ENCODE measurements at regions not wholly inside any gene's neighbourhood (a gene's known extent, or its start where the extent isn't known, plus 50 kb on each side); places are given as distances from the start of the nearest gene placed in this dataset.

GRCh38 chr18:57202881-57203280, 56.0 kb downstream of the BOD1L2 start:
- no peaks in the 10 kb centered on the region for H3K4me1 Mint-ChIP-seq (ENCODE audit: low read depth)
- H3K4me3 Mint-ChIP-seq, result no peak overlapping the region
- H3K36me3 Mint-ChIP-seq (ENCODE audit: low read depth), result no peaks in the 10 kb centered on the region
- no peaks in the 10 kb centered on the region for H3K9me3 Mint-ChIP-seq
- H3K27me3 Mint-ChIP-seq, result peaks cover 7% of the 10 kb centered on the region
- no peak overlapping the region for H3K27ac Mint-ChIP-seq
- intact Hi-C loops (cut with micrococcal nuclease), result no loop called here

- Mint-ChIP-seq H3K36me3 (ENCODE audit: low read depth) (no peaks in the 10 kb centered on the region), H3K4me3 (no peak overlapping the region)
These were observed 58.8 kb downstream of the BOD1L2 start for GRCh38 chr18:57205641-57206040.

GRCh38 chr18:57207124-57207916, 60.4 kb downstream of the BOD1L2 start:
- H3K9me3 Mint-ChIP-seq, result no peaks in the 10 kb centered on the region

More at GRCh38 chr18:57205641-57206040, 58.8 kb downstream of the BOD1L2 start:
- peaks cover 11% of the 10 kb centered on the region for H3K4me1 Mint-ChIP-seq (ENCODE audit: low read depth)
- H3K9me3 Mint-ChIP-seq, result no peaks in the 10 kb centered on the region
- intact Hi-C loops (cut with micrococcal nuclease), result no loop called here
- H3K27me3 Mint-ChIP-seq, result peaks cover 23% of the 10 kb centered on the region
- no peak overlapping the region for H3K27ac Mint-ChIP-seq

GRCh38 chr18:57208047-57208446, 61.2 kb downstream of the BOD1L2 start:
- intact Hi-C loops (cut with micrococcal nuclease), result no loop called here
- H3K36me3 Mint-ChIP-seq (ENCODE audit: low read depth), result no peaks in the 10 kb centered on the region
- peaks cover 11% of the 10 kb centered on the region for H3K4me1 Mint-ChIP-seq (ENCODE audit: low read depth)
- no peaks in the 10 kb centered on the region for H3K9me3 Mint-ChIP-seq
- no peak overlapping the region for H3K27ac Mint-ChIP-seq
- no peak overlapping the region for H3K4me3 Mint-ChIP-seq
- H3K27me3 Mint-ChIP-seq, result peaks cover 29% of the 10 kb centered on the region

More at GRCh38 chr18:57207124-57207916, 60.4 kb downstream of the BOD1L2 start:
- Mint-ChIP-seq H3K36me3 (ENCODE audit: low read depth) (no peaks in the 10 kb centered on the region), H3K4me1 (ENCODE audit: low read depth) (peaks cover 11% of the 10 kb centered on the region), H3K27me3 (peaks cover 29% of the 10 kb centered on the region), H3K4me3 (no peak overlapping the region), H3K27ac (no peak overlapping the region)
- intact Hi-C loops (cut with micrococcal nuclease), result no loop called here

- intact Hi-C loops (cut with micrococcal nuclease), result no loop called here
- H3K9me3 Mint-ChIP-seq, result no peaks in the 10 kb centered on the region
- no peak overlapping the region for H3K4me3 Mint-ChIP-seq
- H3K4me1 Mint-ChIP-seq (ENCODE audit: low read depth), result peaks cover 11% of the 10 kb centered on the region
- no peaks in the 10 kb centered on the region for H3K36me3 Mint-ChIP-seq (ENCODE audit: low read depth)
- H3K27ac Mint-ChIP-seq, result no peak overlapping the region
- peaks cover 23% of the 10 kb centered on the region for H3K27me3 Mint-ChIP-seq
These were observed 62.8 kb downstream of the BOD1L2 start for GRCh38 chr18:57209713-57210106.

- no peaks in the 10 kb centered on the region for H3K36me3 Mint-ChIP-seq (ENCODE audit: low read depth)
- H3K9me3 Mint-ChIP-seq, result no peaks in the 10 kb centered on the region
- H3K4me3 Mint-ChIP-seq, result no peak overlapping the region
- peaks cover 22% of the 10 kb centered on the region for H3K27me3 Mint-ChIP-seq
- intact Hi-C loops (cut with micrococcal nuclease), result no loop called here
- H3K27ac Mint-ChIP-seq, result no peak overlapping the region
- peaks cover 11% of the 10 kb centered on the region for H3K4me1 Mint-ChIP-seq (ENCODE audit: low read depth)
These were observed 63.3 kb downstream of the BOD1L2 start for GRCh38 chr18:57210107-57210715.

GRCh38 chr18:57210716-57211411, 64.0 kb downstream of the BOD1L2 start:
- Mint-ChIP-seq H3K27ac (no peak overlapping the region), H3K4me3 (no peak overlapping the region), H3K9me3 (no peaks in the 10 kb centered on the region), H3K4me1 (ENCODE audit: low read depth) (peaks cover 11% of the 10 kb centered on the region), H3K36me3 (ENCODE audit: low read depth) (no peaks in the 10 kb centered on the region), H3K27me3 (peaks cover 22% of the 10 kb centered on the region)
- intact Hi-C loops (cut with micrococcal nuclease), result no loop called here

GRCh38 chr18:57211412-57211750, 64.5 kb downstream of the BOD1L2 start:
- Mint-ChIP-seq H3K27me3 (peaks cover 22% of the 10 kb centered on the region), H3K27ac (no peak overlapping the region)

GRCh38 chr18:57211776-57212175, 64.9 kb downstream of the BOD1L2 start:
- intact Hi-C loops (cut with micrococcal nuclease), result no loop called here
- Mint-ChIP-seq H3K4me1 (ENCODE audit: low read depth) (peaks cover 11% of the 10 kb centered on the region), H3K36me3 (ENCODE audit: low read depth) (no peaks in the 10 kb centered on the region), H3K9me3 (no peaks in the 10 kb centered on the region), H3K4me3 (no peak overlapping the region), H3K27me3 (peaks cover 22% of the 10 kb centered on the region), H3K27ac (no peak overlapping the region)

More at GRCh38 chr18:57211412-57211750, 64.5 kb downstream of the BOD1L2 start:
- Mint-ChIP-seq H3K36me3 (ENCODE audit: low read depth) (no peaks in the 10 kb centered on the region), H3K4me1 (ENCODE audit: low read depth) (peaks cover 11% of the 10 kb centered on the region), H3K9me3 (no peaks in the 10 kb centered on the region), H3K4me3 (no peak overlapping the region)
- intact Hi-C loops (cut with micrococcal nuclease), result no loop called here

GRCh38 chr18:57212678-57213077, 65.8 kb downstream of the BOD1L2 start:
- Mint-ChIP-seq H3K9me3 (no peaks in the 10 kb centered on the region), H3K4me1 (ENCODE audit: low read depth) (peaks cover 11% of the 10 kb centered on the region), H3K27me3 (peaks cover 22% of the 10 kb centered on the region), H3K36me3 (ENCODE audit: low read depth) (no peaks in the 10 kb centered on the region), H3K4me3 (no peak overlapping the region), H3K27ac (no peak overlapping the region)
- intact Hi-C loops (cut with micrococcal nuclease), result no loop called here

GRCh38 chr18:57214976-57215375, 68.1 kb downstream of the BOD1L2 start:
- Mint-ChIP-seq H3K36me3 (ENCODE audit: low read depth) (no peaks in the 10 kb centered on the region), H3K9me3 (no peaks in the 10 kb centered on the region), H3K27me3 (peaks cover 8% of the 10 kb centered on the region), H3K4me1 (ENCODE audit: low read depth) (peaks cover 5% of the 10 kb centered on the region), H3K27ac (no peak overlapping the region), H3K4me3 (no peak overlapping the region)
- intact Hi-C loops (cut with micrococcal nuclease), result no loop called here

GRCh38 chr18:57218281-57218680, 71.4 kb downstream of the BOD1L2 start:
- Mint-ChIP-seq H3K36me3 (ENCODE audit: low read depth) (no peaks in the 10 kb centered on the region), H3K4me3 (no peak overlapping the region), H3K9me3 (no peaks in the 10 kb centered on the region), H3K4me1 (ENCODE audit: low read depth) (no peaks in the 10 kb centered on the region), H3K27ac (no peak overlapping the region), H3K27me3 (peaks cover 1% of the 10 kb centered on the region)
- intact Hi-C loops (cut with micrococcal nuclease), result no loop called here

- no peaks in the 10 kb centered on the region for H3K36me3 Mint-ChIP-seq (ENCODE audit: low read depth)
- intact Hi-C loops (cut with micrococcal nuclease), result no loop called here
- peaks cover 1% of the 10 kb centered on the region for H3K27me3 Mint-ChIP-seq
- no peaks in the 10 kb centered on the region for H3K9me3 Mint-ChIP-seq
- no peak overlapping the region for H3K4me3 Mint-ChIP-seq
- H3K4me1 Mint-ChIP-seq (ENCODE audit: low read depth), result no peaks in the 10 kb centered on the region
- no peak overlapping the region for H3K27ac Mint-ChIP-seq
These were observed 73.1 kb downstream of the BOD1L2 start for GRCh38 chr18:57219964-57220363.

- intact Hi-C loops (cut with micrococcal nuclease), result no loop called here
- no peaks in the 10 kb centered on the region for H3K4me1 Mint-ChIP-seq (ENCODE audit: low read depth)
- H3K4me3 Mint-ChIP-seq, result no peak overlapping the region
- peaks cover 1% of the 10 kb centered on the region for H3K27me3 Mint-ChIP-seq
- H3K9me3 Mint-ChIP-seq, result no peaks in the 10 kb centered on the region
- H3K27ac Mint-ChIP-seq, result no peak overlapping the region
- H3K36me3 Mint-ChIP-seq (ENCODE audit: low read depth), result no peaks in the 10 kb centered on the region
These were observed 73.6 kb downstream of the BOD1L2 start for GRCh38 chr18:57220480-57220879.

All from dendritic cell treated with granulocyte-macrophage colony-stimulating factor and Interleukin-4, amounts not matched to agents 40 ng/mL and 50 ng/mL, for 4 days (primary cell).